ENCODE measurements at regions not wholly inside any gene's neighbourhood (a gene's known extent, or its start where the extent isn't known, plus 50 kb on each side); places are given as distances from the start of the nearest gene placed in this dataset.

GRCh38 chr6:14031516-14031915 lies 86.1 kb upstream of the CD83 start:
- FAIRE-seq, result no peak
- TF ChIP-seq CTCF (IDR thresholded peaks at IDR 0.05; ENCODE audit: insufficient read depth, missing control alignments), result no peak
- no peak for DNase-seq (ENCODE audit: insufficient read length, low spot score)

GRCh38 chr6:14035071-14035847 lies 82.3 kb upstream of the CD83 start:
- TF ChIP-seq CTCF (IDR thresholded peaks at IDR 0.05; ENCODE audit: insufficient read depth, missing control alignments), result no peak
- no peak for DNase-seq (ENCODE audit: insufficient read length, low spot score)
- FAIRE-seq, result no peak

- DNase-seq (ENCODE audit: insufficient read length, low spot score), result no peak
- no peak for FAIRE-seq
- TF ChIP-seq CTCF (IDR thresholded peaks at IDR 0.05; ENCODE audit: insufficient read depth, missing control alignments), result no peak
Measured at GRCh38 chr6:14035874-14036273, 81.7 kb upstream of the CD83 start.

- FAIRE-seq (no peak), DNase-seq (ENCODE audit: insufficient read length, low spot score) (no peak)
- no peak for TF ChIP-seq CTCF (IDR thresholded peaks at IDR 0.05; ENCODE audit: insufficient read depth, missing control alignments)
Measured at GRCh38 chr6:14036911-14037310, 80.7 kb upstream of the CD83 start.

- DNase-seq (ENCODE audit: insufficient read length, low spot score) (no peak), FAIRE-seq (no peak)
Measured at GRCh38 chr6:14037402-14038277, 79.9 kb upstream of the CD83 start.

More at GRCh38 chr6:14037402-14038277, 79.9 kb upstream of the CD83 start:
- TF ChIP-seq CTCF (IDR thresholded peaks at IDR 0.05; ENCODE audit: insufficient read depth, missing control alignments), result no peak
